CD4-positive, alpha-beta T cell treated with Interleukin-4 for 1 hour (primary cell): ENCODE measurements at regions not wholly inside any gene's neighbourhood (a gene's known extent, or its start where the extent isn't known, plus 50 kb on each side); places are given as distances from the start of the nearest gene placed in this dataset.
"Not testable (repeated sequence)": the region's sequence is repeated elsewhere in the genome, so short reads cannot be mapped to it uniquely, and the experiment has no call there.

Experiments
- DNase-seq, 2 donors: peaks; one replicate each; pipeline ENCODE4 v3.0.0-alpha.2; 2020 to 2022

- DNase-seq: no peak
Observed at GRCh38 chr4:159552979-159553768, 450.3 kb downstream of the RAPGEF2 start.

DNA sequence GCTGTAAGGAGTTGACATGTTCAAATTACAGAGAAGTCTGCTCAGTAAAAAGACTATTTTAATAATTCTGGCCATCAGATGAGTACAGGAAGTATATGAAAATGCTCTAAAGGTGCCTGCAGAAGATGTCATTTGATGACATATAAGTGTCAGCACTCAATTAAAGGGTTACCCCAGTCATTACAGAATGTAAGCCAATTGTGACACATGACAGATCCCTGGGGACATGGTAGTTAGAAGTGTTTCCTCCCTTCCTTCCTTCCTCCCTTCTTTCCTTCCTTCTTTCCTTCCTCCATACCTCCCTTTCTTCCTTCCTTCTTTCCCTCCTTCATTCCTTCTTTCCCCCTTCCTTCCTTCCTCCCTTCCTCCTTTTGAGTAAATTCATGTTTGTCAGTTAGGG lies 453.0 kb downstream of the RAPGEF2 start:
- no peak for DNase-seq

GRCh38 chr4:159562366-159562765 lies 459.5 kb downstream of the RAPGEF2 start:
- DNase-seq: no peak

- no peak for DNase-seq
Observed at GRCh38 chr4:159563257-159563656, 460.4 kb downstream of the RAPGEF2 start.

DNA sequence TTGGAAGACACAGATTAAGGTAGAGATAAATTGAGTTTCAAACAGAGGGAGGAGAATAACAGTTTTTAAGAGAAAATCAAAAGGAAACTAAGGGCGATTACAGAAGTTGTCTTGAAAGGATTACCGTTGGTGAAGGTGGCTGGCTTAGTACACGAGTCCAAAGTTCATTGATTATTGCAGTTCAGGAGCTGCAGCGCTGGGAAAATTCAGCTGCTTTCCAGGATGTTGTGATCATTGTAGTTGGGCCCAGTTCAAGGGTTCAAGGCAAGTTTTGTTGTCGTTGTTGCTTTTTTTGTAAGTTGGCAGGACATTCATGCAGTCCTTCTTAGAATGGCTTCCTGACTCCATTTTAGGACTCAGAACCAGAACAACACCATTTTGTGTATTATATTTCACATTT lies 461.7 kb downstream of the RAPGEF2 start:
- no peak for DNase-seq

- DNase-seq: no peak
Observed at GRCh38 chr4:159566786-159567185, 463.9 kb downstream of the RAPGEF2 start.

- DNase-seq: no peak
Observed at GRCh38 chr4:159577241-159577640, 474.4 kb downstream of the RAPGEF2 start.

DNA sequence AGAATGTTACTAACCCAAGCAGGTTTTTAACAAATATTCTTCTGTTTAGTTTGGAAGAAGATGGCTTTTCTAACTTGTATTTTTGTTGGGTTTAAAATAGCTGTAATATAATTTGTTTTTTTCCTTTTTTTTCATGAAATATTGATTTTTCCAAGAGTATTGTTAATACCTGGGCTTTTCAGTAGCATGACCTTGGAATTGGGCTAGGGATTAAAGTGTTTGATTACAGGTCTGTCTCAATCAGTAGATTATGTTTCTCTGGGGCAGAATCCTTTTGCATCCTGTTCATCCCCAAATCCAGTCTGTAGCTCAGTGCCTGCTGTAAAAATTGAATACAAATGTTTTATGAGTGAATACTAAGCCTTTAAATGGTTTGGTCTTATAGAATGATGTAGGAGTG lies 479.8 kb downstream of the RAPGEF2 start:
- DNase-seq: no peak

DNA sequence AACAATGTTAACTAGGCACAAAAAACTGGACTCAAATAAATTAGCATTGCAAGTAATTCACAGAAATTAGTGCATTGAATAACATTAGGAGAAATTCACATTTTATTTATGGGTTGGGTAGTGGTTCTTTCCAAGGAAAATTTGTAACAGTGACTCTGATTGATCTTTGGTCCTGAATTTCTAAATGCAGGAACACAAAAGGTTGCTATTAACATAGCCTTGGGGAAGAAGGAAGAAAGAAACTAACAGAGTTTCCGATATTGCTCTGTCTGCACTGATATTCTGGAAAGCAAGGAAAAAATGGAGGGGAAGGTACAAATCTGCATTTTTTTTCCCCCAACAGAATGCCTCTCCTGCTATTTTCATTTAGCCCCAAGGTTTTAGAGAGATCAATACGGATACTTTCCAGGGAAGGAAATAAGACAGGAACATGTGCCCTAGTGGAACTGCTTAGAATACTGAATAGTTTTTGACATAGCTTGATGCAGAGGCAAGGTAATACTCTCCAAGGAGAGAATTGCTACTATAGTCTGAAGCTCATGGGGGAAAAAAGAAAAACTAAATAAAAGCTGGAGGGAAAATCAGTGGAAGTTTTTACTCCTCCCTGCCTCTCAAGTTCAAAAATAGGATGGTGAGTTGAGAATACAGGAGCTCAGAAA lies 490.1 kb downstream of the RAPGEF2 start:
- DNase-seq: no peak

GRCh38 chr4:159593681-159594080 lies 490.8 kb downstream of the RAPGEF2 start:
- no peak for DNase-seq

- no peak for DNase-seq
Observed at GRCh38 chr4:159594576-159594975, 491.7 kb downstream of the RAPGEF2 start.

DNA sequence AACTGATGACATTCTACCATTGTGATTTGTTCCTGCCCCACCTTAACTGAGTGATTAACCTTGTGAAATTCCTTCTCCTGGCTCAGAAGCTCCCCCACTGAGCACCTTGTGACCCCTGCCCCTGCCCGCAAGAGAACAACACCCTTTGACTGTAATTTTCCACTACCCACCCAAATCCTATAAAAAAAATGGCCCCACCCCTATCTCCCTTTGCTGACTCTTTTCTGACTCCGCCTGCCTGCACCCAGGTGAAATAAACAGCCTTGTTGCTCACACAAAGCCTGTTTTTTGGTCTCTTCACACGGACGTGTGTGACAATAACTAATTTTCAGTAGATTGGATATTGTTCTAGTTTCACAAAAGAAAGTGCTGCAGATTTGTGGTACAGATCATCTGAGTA lies 492.2 kb downstream of the RAPGEF2 start:
- not testable (repeated sequence) for DNase-seq

DNA sequence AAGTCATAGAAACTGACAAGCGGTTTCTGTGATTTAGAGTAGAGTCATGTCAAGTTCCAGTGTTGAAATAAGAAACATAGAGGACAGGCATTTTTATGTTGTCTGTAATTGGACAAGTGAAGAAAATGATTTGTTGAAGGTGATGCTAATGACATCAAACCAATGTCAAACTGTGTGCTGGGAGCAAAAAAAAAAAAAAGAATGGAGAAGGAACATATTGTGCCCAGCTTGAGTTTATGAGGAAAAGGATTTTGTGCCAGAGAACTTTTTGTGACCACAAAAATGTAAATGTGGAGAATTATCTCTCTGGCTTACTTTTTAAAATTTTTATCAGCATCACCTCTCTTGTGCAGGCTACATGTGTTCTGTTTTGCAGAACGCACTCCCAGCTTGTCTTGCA lies 495.7 kb downstream of the RAPGEF2 start:
- DNase-seq: no peak

DNA sequence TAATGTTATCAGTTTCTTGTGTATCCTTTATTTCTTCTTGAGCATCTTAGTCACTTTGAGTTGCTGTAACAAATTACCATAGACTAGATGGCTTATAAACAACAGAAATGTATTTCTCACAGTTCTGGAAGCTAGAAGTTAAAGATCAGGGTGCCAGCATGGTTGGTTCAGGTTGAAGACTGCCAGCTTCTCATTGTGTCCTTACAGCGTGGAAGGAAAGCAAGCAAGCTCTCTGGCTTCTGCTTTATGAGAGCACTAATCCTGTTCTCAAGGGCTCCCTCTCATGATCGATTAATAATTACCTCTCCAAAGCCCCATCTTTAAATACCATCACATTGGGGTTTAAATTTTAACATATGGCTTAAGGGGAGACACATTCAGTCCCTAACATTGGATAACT lies 497.2 kb downstream of the RAPGEF2 start:
- DNase-seq: no peak

DNA sequence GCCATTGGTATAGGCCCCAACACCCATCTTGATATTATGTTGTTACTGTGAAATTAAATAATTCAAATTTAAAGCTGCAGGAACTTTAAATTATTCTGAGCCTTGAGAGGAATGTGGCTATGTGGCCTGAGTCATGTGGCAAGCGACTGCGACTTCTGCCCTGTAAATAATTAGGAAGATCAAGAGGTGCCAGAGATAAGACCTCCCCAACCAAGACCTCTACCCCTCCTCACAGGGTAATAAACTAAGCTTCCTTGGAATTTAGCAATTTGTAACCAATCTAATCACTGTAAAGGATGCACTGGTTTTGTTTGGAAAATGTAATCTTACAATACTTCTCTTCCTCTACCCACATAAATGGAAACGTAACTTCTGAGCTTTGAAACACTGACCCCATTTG lies 501.9 kb downstream of the RAPGEF2 start:
- no peak for DNase-seq

DNA sequence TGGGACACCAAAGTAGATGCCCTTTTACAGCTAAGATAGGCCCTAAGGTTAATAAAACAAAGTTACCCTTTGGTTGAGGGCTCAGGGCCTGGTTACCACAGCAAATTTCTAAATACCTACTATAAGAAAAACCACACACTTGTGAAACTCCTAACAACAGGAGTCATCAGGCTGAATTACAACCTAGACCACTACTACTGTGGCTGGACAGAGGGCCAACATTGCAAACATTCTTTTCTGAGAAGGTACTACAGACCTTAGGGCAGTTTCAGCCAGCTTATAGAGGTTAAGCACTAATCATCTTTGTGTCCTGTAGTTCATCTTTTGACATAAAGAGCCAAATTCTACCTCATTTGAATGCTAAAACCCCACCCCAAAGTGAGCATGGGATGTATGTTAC lies 504.0 kb downstream of the RAPGEF2 start:
- DNase-seq: no peak

DNA sequence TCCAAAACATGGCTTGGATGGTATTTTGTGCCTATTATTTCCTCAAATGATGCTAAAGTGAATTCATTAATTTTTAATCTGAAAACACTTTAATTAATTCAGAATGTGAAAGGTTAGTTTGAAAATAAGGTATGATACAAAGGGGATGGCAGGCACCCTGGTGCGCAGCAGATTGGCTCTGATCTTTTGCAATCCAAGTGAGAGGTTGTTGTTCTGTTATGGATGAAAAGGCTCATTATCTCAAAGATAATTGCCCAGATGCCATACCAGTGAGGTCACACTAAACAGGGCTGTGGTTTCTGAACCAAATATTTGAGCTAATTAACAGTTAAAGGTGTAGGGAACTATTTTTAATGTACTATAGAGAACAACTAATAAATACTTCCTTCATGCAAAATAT lies 504.9 kb downstream of the RAPGEF2 start:
- no peak for DNase-seq

- DNase-seq: no peak
Observed at GRCh38 chr4:159608436-159608835, 505.6 kb downstream of the RAPGEF2 start.

DNA sequence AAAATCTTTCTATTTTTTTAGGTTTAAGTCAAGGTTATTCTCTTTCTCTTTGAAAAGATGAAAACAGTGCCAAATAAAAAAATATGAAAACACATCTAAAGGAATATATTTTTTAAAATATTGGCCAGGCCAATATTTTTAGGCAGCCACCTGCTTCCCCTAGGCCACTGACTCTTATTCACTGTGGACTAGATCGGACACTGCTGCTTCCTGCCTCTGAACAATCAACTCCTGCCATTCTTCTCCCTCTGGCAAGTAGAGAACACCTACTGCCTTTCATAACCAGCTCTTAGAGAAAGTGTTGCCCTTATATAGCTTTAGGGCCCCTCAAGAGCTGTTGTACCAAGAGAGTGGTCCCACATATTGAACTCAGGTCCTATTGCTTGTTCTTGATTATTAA lies 529.2 kb downstream of the RAPGEF2 start:
- no peak for DNase-seq

- DNase-seq: no peak
Observed at GRCh38 chr4:159639671-159640323, 536.9 kb downstream of the RAPGEF2 start.

- no peak for DNase-seq
Observed at GRCh38 chr4:159649237-159649636, 546.4 kb downstream of the RAPGEF2 start.

- no peak for DNase-seq
Observed at GRCh38 chr4:159652871-159653270, 550.0 kb downstream of the RAPGEF2 start.

GRCh38 chr4:159655547-159655946 lies 552.7 kb downstream of the RAPGEF2 start:
- no peak for DNase-seq

- no peak for DNase-seq
Observed at GRCh38 chr4:159669094-159669493, 566.2 kb downstream of the RAPGEF2 start.
